ENCODE measurements at regions not wholly inside any gene's neighbourhood (a gene's known extent, or its start where the extent isn't known, plus 50 kb on each side); places are given as distances from the start of the nearest gene placed in this dataset.
"Not testable (repeated sequence)": the region's sequence is repeated elsewhere in the genome, so short reads cannot be mapped to it uniquely, and the experiment has no call there.

DNA sequence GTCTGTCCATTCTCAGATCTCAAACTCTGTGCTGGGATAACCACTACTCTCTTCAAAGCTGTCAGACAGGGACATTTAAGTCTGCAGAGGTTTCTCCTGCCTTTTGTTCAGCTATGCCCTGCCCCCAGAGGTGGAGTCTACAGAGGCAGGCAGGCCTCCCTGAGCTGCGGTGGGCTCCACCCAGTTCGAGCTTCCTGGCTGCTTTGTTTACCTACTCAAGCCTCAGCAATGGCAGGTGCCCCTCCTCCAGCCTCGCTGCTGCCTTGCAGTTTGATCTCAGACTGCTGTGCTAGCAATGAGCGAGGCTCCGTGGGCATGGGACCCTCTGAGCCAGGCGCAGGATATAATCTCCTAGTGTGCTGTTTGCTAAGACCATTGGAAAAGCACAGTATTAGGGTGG lies 53.1 kb upstream of the HUNK start:
- DNase-seq (ENCODE audit: low read depth, low spot score): not testable (repeated sequence)

DNA sequence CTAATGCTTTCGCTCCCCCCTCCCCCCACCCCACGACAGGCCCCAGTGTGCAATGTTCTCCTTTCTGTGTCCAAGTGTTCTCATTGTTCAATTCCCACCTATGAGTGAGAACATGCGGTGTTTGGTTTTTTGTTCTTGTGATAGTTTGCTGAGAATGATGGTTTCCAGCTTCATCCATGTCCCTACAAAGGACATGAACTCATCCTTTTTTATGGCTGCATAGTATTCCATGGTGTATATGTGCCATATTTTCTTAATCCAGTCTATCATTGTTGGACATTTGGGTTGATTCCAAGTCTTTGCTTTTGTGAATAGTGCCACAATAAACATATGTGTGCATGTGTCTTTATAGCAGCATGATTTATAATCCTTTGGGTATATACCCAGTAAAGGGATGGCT lies 58.5 kb upstream of the HUNK start:
- DNase-seq (ENCODE audit: low read depth, low spot score): not testable (repeated sequence)

DNA sequence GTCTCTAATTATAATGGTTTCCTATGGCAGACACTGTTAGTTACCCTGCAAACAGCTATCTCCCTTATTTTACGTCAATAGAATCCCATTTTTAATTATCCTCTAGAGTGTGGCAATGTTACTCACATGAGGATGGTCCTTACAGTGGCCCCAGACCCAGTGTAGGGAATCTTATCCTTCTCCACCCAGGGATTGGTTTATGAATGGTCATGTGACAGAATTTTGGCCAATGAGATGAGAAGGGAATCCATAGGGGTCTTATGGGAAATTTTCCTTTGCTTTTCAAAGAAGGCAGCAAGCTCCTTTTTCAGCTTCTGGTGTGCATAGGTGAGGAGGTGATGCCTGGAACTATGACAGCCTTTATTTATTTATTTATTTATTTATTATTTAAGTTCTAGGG lies 59.0 kb upstream of the HUNK start:
- no peak for DNase-seq (ENCODE audit: low read depth, low spot score)

DNA sequence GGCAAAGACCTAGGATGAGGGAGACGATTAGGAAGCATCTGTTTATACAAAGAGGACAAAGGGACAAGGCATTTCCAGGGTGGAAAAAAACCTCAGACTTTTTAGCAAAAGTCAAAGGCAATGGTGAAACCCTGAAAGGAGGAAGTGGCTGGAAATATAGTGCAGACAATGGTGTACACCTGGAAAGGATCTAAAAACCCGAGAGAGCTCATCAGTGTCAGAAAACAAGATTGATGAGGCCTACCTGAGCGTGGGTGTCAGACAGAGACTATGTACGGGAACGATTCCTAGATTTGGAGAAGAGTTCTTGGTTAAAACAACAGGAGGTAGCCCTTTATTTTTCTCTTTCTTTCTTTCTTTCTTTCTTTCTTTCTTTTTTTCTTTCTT lies 68.8 kb upstream of the HUNK start:
- no peak for DNase-seq (ENCODE audit: low read depth, low spot score)

DNA sequence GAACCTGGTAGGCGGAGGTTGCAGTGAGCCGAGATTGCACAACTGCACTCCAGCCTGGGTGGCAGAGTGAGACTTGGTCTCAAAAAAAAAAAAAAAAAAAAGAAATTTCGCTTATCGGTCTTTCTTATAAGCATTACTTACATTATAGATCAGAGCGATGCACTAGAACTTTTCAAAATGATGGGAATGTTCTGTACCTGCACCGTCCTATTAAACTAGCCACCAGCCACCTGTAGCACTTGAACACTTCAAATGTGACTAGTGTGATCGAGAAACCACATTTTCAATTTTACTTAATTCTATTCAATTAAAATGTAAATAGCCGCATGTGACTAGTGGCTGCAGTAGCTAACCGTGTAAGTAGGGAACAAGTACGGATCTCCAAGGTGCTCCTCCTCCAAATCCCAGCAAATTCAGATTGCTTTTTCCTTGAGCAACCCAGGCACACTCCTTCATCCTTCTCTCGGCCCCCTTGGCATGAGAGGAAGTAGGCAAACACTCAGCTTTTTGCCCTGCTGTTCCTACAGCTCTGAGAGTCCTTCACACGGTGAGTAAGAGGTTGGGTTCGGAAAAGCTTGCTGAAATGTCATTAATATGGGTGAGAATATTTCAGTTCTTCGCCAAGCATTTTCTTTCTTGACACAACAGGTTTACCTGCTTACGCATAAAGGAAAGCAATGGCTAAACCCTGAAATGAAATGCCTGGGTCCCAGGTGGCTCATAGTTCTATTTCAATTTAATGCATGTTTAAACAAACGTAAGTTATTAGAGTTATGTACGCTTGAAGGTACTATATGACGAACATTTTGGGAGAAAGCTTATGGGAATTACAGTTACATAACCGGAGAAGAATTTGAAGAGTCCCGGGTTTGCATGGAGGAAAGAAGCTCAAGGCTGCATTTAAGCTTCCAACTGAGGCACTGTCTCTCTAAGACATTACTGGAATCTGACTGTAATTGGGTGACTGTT lies 69.5 kb upstream of the HUNK start:
- DNase-seq (ENCODE audit: low read depth, low spot score): no peak

DNA sequence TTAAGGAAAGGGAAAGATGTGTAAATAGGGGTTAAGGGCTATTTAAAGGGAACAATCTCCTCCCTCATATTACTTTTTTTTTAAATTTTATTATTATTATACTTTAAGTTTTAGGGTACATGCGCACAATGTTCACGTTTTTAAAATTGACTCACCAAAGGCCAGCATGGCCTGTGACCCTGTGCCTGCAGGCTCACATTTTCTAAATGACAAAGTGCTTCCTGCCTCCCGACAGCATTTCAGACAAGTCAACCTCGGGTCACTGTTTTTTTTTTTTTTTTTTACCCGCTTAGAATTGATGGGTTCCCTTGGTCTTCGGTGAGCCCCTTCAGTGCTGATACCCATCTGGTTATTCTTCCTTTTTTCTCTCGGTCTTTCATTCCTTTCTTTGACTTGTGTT lies 70.4 kb upstream of the SCAF4 start:
- DNase-seq (ENCODE audit: low read depth, low spot score): peak; percentile 20

DNA sequence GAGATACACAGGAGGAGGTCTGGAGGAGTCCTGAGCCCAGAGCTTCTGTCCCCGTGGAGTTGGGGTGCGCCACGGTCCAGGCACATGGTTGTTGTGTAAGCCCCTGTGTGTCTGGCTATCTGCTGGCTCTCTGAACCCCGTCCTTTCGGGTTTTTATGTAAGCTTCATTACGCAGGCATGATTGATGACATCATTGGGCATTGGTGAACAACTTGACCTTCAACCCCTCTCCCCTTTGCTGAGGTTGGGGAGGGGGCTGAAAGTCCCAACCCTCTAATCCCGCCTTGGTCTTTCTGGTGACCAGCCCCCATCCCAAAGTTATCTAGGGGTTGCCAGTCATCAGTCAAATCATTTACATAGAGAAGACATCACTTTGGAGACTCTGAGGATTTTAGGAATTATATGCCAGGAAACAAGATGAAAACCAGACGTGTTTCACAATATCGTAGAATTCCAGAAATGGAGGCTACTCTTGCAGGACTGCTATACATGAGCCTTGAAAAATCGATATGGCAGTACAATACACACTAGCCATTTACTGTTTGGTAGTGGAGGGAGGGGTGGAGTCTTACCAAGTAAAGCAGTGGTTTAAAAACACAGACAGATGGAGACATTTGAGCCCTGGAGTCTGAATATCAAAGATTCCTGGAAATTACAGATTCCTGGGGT lies 69.8 kb upstream of the SCAF4 start:
- no peak for DNase-seq (ENCODE audit: low read depth, low spot score)

DNA sequence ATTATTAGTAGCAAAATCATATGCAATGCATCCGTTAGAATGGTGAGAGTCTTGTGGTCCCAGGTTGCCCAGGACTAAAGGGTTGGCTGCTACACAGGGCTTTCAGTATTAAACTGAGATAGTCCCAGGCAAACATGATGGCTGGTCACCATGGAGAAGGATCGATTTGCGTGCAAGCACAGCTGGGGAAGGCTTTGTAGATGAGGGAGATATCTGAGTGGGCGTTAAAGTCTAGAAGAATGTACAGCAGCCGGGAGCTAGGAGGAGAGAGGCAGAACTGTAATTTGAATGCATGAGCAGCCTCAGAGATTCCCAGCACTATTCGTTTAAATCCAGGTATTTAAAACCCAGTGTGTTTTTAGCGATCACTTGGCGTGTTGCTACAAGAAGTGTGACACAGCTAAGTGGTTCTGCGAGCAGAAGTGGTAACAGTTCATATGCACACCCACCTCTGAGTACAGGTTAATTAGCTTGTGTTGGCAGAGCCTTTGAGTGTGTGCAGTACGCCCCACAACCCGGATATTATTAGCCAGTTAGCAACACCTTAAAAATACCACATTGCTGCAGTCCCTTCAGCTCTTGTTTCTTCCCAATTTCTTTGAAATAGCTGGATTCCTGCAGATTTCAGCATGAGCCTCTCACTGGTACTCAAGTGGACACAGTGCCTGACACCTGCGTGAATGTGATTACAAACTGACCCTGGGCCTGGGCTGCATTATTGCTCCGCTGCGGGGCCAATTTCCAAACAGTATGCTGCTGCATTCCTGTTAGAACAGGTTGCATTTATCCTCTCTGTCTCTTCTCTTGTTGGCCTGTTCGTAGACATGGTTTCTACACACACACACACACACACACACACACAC lies 67.2 kb upstream of the SCAF4 start:
- DNase-seq (ENCODE audit: low read depth, low spot score): no peak

DNA sequence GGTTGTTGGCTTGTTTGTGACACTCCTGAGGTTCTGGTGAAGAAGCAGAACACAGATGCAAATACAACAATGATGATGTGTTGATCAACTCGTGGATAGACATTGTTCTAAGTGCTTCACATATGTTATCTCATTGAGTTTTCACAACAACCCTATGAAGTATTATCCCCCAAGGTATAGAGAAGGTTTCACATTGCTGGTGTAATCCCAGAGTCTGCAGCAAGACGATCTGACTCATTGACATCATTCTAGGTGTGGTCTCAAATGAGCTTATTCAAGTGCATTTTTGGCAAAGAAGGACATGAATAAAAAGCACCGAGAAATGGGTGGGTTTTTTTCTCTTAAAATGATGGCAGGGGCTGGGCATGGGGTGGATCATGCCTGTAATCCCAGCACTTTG lies 64.1 kb upstream of the SCAF4 start:
- DNase-seq (ENCODE audit: low read depth, low spot score): no peak

DNA sequence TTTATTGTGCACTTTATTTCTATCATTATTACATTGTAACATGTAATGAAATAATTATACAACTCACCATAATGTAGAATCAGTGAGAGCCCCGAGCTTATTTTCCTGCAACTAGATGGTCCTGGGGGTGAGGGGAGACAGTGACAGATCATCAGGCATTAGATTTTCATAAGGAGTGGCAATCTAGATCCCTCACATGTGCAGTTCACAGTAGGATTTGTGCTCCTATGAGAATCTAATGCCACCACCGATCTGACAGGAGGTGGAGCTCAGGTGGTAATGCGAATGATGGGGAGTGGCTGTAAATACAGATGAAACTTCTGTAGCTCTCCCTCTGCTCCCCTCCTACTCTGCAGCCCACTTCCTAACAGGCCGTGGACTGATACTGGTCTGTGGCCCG lies 58.5 kb upstream of the SCAF4 start:
- DNase-seq (ENCODE audit: low read depth, low spot score): not testable (repeated sequence)

DNA sequence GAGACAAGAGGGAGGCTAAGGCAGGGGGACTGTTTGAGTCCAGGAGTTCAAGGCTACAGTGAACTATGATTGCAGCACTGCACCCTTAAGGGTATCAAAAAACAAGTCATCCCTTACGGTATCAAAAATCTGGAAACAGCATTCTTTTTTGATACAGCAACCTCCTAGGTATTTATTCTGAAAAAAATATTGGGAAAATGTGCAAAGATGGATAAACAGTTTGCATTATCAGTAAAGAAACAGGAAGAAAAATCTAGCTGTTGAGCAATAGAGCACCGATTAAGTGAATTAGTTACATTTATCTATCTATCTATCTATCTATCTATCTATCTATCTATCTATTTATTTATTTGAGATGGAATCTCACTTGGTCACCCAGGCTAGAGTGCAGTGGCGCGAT lies 56.7 kb upstream of the SCAF4 start:
- DNase-seq (ENCODE audit: low read depth, low spot score): no peak

DNA sequence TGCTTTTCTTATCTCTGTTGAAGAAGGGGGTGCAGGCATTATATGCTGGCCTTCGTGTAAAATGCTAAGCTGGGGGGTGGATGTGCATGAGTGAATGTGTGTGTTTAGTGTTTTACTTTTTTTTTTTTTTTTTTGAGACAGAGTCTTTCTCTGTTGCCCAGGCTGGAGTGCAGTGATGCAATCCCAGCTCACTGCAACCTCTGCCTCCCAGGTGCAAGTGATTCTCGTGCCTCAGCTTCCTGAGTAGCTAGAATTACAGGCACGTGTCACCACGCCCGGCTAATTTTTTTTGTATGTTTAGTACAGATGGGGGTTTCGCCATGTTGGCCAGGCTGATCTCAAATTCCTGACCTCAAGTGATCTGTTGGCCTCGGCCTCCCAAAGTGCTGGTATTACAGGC lies 55.8 kb upstream of the SCAF4 start:
- not testable (repeated sequence) for DNase-seq (ENCODE audit: low read depth, low spot score)

DNA sequence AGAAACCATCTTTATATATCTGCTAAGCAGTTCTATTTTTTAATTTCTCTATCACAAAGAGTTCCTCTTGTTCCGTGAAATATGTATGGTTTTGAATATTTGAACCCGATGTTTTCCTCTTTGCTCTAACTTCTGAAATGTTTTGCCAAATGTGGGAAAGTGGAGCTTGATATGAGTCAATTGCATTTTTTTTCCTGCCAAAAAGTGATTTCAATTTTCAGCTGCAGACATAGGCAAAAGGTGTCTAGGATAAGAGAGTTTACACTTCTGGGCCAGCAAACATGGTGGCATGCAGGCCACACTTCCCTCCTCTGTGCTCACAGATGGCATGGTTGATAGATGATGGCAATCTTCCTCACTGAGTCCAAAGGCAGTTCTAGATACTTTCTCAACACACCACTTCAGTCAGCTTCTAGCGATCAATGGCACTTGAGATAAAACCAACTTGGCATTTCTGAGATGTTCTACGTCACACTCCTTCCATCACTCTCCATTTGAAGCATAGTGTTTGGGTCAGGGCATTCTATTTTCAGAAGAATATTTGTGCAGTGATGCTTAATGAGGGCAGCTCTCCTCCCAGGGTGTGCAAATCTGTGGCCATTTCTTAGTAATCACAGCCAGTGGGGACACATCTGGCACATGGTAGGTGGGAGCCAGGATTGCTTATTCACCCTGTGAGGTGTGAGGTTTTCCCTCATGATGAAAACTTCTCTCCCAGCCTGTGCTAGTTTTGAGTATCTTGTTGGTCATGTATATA lies 54.4 kb upstream of the SCAF4 start:
- no peak for DNase-seq (ENCODE audit: low read depth, low spot score)

DNA sequence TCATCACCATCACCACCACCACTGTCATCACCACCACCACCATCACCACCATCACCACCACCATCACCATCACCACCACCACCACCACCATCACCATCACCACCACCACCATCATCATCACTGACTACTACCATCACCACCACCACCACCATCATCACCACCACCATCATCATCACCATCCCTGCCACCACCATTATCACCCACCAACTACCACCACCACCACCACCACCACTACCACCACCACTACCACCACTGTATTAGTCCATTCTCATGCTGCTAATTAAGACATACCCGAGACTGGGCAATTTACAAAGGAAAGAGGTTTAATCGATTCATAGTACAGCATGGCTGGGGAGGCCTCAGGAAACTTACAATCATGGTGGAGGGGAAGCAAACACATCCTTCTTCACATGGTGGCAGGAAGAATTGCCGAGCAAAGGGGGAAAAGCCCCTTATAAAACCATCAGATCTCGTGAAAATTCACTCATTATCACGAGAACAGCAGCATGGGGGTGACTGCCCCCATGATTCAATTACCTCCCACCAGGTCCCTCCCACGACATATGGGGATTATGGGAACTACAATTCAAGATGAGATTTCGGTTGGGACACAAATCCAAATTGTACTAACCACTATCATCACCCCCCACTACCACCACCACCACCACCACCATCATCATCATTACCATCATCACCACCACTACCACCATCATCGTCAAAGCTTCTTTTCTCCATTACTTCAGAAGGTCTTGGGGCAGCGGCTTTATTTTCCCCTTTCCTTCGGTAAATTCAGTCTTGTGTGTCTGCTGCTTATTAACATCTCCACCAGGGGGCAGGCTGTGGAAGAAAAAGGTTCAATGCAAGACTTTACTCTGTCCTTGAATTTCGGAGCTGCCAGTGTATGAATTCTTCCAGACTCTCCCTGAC lies 53.6 kb upstream of the SCAF4 start:
- DNase-seq (ENCODE audit: low read depth, low spot score): peak; percentile 59

DNA sequence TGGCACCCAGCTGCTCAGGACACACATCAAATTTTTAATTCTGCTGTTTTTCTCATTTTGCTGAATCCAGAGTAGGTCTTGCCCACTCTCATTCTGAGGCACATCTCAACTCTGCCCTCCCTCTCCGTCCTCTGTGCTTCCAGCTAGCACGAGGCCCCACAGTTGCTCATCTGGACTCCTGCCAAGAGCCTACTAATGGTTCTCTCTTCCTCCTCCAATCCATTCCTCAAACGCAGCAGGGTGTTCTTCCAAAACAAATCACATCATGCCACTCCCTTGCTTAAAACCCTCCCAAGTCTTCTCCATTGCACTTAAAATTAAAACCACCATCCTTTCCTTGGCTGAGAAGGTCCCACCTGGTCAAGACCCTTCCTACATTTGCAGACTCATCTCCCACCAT lies 49.8 kb upstream of the SCAF4 start:
- DNase-seq (ENCODE audit: low read depth, low spot score): no peak

All from ELF-1 (cell line).